ENCODE measurements at regions not wholly inside any gene's neighbourhood (a gene's known extent, or its start where the extent isn't known, plus 50 kb on each side); places are given as distances from the start of the nearest gene placed in this dataset.

- Histone ChIP-seq H3F3A (ENCODE audit: insufficient read depth, low read depth) (no peaks in the 10 kb centered on the region), H3K4me3 (no peak overlapping the region), H4K20me1 (ENCODE audit: insufficient read depth) (no peaks in the 10 kb centered on the region), H3K36me3 (ENCODE audit: low read depth) (no peaks in the 10 kb centered on the region), H3K79me2 (ENCODE audit: low read depth) (no peaks in the 10 kb centered on the region), H3K9me2 (ENCODE audit: insufficient read depth) (no peaks in the 10 kb centered on the region), H3K4me1 (replicated peaks; ENCODE audit: insufficient read depth) (no peaks in the 10 kb centered on the region), H3K27ac (no peak overlapping the region), H3K4me2 (no peak overlapping the region), H2AFZ (no peak overlapping the region), H3K27me3 (ENCODE audit: insufficient read depth, low read depth) (no peaks in the 10 kb centered on the region), H3K9me3 (ENCODE audit: insufficient read depth, low read depth) (no peaks in the 10 kb centered on the region)
- ChIA-PET POLR2A (ENCODE audit: unreplicated experiment) (no interaction called here), CTCF (no interaction called here)
- intact Hi-C loops (cut with micrococcal nuclease; ENCODE audit: unreplicated experiment): no loop called here
- TF ChIP-seq EZH2 (IDR thresholded peaks at IDR 0.05; ENCODE audit: low read depth): no peak
- TF ChIP-seq CTCF (conservative IDR thresholded peaks at IDR 0.05): no peak
- BruUV-seq (replicated peaks): no TSS peak
- DNase-seq: no peak
Observed at GRCh38 chr6:90780141-90780540, 193.3 kb upstream of the MAP3K7 start.

- no peak overlapping the region for H3K4me3 ChIP-seq
- H2AFZ ChIP-seq: no peak overlapping the region
- H3K9me2 ChIP-seq (ENCODE audit: insufficient read depth): no peaks in the 10 kb centered on the region
- H3K4me2 ChIP-seq: no peak overlapping the region
- H3K79me2 ChIP-seq (ENCODE audit: low read depth): no peaks in the 10 kb centered on the region
- H3F3A ChIP-seq (ENCODE audit: insufficient read depth, low read depth): no peaks in the 10 kb centered on the region
- H4K20me1 ChIP-seq (ENCODE audit: insufficient read depth): no peaks in the 10 kb centered on the region
- no peak for DNase-seq
- H3K4me1 ChIP-seq (replicated peaks; ENCODE audit: insufficient read depth): no peaks in the 10 kb centered on the region
- no peaks in the 10 kb centered on the region for H3K36me3 ChIP-seq (ENCODE audit: low read depth)
- TF ChIP-seq CTCF (conservative IDR thresholded peaks at IDR 0.05): no peak
- TF ChIP-seq EZH2 (IDR thresholded peaks at IDR 0.05; ENCODE audit: low read depth): no peak
- H3K27me3 ChIP-seq (ENCODE audit: insufficient read depth, low read depth): no peaks in the 10 kb centered on the region
- ChIA-PET POLR2A (ENCODE audit: unreplicated experiment) (no interaction called here), CTCF (no interaction called here)
- no peak overlapping the region for H3K27ac ChIP-seq
- H3K9me3 ChIP-seq (ENCODE audit: insufficient read depth, low read depth): no peaks in the 10 kb centered on the region
- no TSS peak for BruUV-seq (replicated peaks)
- intact Hi-C loops (cut with micrococcal nuclease; ENCODE audit: unreplicated experiment): no loop called here
Observed at GRCh38 chr6:90778417-90779203, 191.7 kb upstream of the MAP3K7 start.

DNA sequence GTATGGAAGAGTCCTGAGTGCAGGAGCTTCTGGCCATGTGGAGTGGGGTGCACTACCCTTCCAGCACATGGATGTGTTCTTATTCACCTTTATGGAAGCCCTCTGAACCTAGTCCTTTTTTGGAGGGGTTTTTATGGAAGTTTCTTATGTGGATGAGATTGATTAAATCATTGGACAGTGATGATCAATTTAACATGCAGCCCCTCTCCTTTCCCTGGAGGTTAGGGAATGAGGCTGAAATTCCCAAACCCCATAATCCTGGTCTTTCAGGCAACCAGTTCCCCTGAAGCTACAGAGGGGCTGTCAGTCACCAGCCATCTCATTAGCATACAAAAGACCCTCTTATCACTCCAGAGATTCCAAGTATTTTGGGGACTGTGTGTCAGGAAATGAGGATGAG lies 183.9 kb upstream of the MAP3K7 start:
- H3K4me3 ChIP-seq: no peak overlapping the region
- no peak overlapping the region for H3K4me2 ChIP-seq
- H3K9me2 ChIP-seq (ENCODE audit: insufficient read depth): no peaks in the 10 kb centered on the region
- no peaks in the 10 kb centered on the region for H3K9me3 ChIP-seq (ENCODE audit: insufficient read depth, low read depth)
- no peaks in the 10 kb centered on the region for H3K4me1 ChIP-seq (replicated peaks; ENCODE audit: insufficient read depth)
- BruUV-seq (replicated peaks): no TSS peak
- no peak overlapping the region for H3K27ac ChIP-seq
- H3K36me3 ChIP-seq (ENCODE audit: low read depth): no peaks in the 10 kb centered on the region
- no peaks in the 10 kb centered on the region for H4K20me1 ChIP-seq (ENCODE audit: insufficient read depth)
- no peak overlapping the region for H2AFZ ChIP-seq
- DNase-seq: no peak
- H3F3A ChIP-seq (ENCODE audit: insufficient read depth, low read depth): no peaks in the 10 kb centered on the region
- intact Hi-C loops (cut with micrococcal nuclease; ENCODE audit: unreplicated experiment): loop anchor here (5.0 kb wide), 1 partner anchor 138 kb away; no protein-coding TSS in a partner anchor
- ChIA-PET CTCF (no interaction called here), POLR2A (ENCODE audit: unreplicated experiment) (interaction anchor here (0.7 kb wide), 1 partner anchor 106 kb away, joined by 4 read pairs; no protein-coding TSS in a partner anchor)
- TF ChIP-seq CTCF (conservative IDR thresholded peaks at IDR 0.05) (no peak), EZH2 (IDR thresholded peaks at IDR 0.05; ENCODE audit: low read depth) (no peak)
- no peaks in the 10 kb centered on the region for H3K27me3 ChIP-seq (ENCODE audit: insufficient read depth, low read depth)
- H3K79me2 ChIP-seq (ENCODE audit: low read depth): no peaks in the 10 kb centered on the region
